UCSD-AML1 (cell line): ENCODE measurements at regions not wholly inside any gene's neighbourhood (a gene's known extent, or its start where the extent isn't known, plus 50 kb on each side); places are given as distances from the start of the nearest gene placed in this dataset.

Experiments used
- DNase-seq: peaks from one replicate; lab custom pipeline; 2025; ENCODE audit not compliant: unreplicated experiment; lab: John Stamatoyannopoulos, UW

GRCh38 chr1:191134796-191135195, 657.1 kb upstream of the BRINP3 start:
- DNase-seq: no peak

GRCh38 chr1:191140038-191140437, 662.4 kb upstream of the BRINP3 start:
- DNase-seq: no peak

GRCh38 chr1:191142748-191143147, 665.1 kb upstream of the BRINP3 start:
- no peak for DNase-seq

- DNase-seq: no peak
Observed at GRCh38 chr1:191145834-191146233, 668.2 kb upstream of the BRINP3 start.

GRCh38 chr1:191151321-191151807, 673.7 kb upstream of the BRINP3 start:
- no peak for DNase-seq

- no peak for DNase-seq
Observed at GRCh38 chr1:191152776-191153175, 675.1 kb upstream of the BRINP3 start.

- DNase-seq: no peak
Observed at GRCh38 chr1:191155178-191155577, 677.5 kb upstream of the BRINP3 start.

- no peak for DNase-seq
Observed at GRCh38 chr1:191160837-191161236, 683.2 kb upstream of the BRINP3 start.

GRCh38 chr1:191162762-191163161, 685.1 kb upstream of the BRINP3 start:
- no peak for DNase-seq

GRCh38 chr1:191163621-191164020, 686.0 kb upstream of the BRINP3 start:
- DNase-seq: no peak

GRCh38 chr1:191174298-191174697, 696.6 kb upstream of the BRINP3 start:
- no peak for DNase-seq

- no peak for DNase-seq
Observed at GRCh38 chr1:191176131-191176530, 698.5 kb upstream of the BRINP3 start.

GRCh38 chr1:191206513-191207207, 729.0 kb upstream of the BRINP3 start:
- no peak for DNase-seq

GRCh38 chr1:191222206-191222605, 744.5 kb upstream of the BRINP3 start:
- no peak for DNase-seq

GRCh38 chr1:191240925-191241324, 763.3 kb upstream of the BRINP3 start:
- no peak for DNase-seq

- peak; percentile 1 for DNase-seq
Observed at GRCh38 chr1:191255354-191256054, 777.8 kb upstream of the BRINP3 start.

- DNase-seq: no peak
Observed at GRCh38 chr1:191256917-191257316, 779.3 kb upstream of the BRINP3 start.

GRCh38 chr1:191260056-191260455, 782.4 kb upstream of the BRINP3 start:
- no peak for DNase-seq

- DNase-seq: no peak
Observed at GRCh38 chr1:191261111-191261510, 783.4 kb upstream of the BRINP3 start.

GRCh38 chr1:191279266-191279800, 801.7 kb upstream of the BRINP3 start:
- DNase-seq: no peak

- no peak for DNase-seq
Observed at GRCh38 chr1:191284175-191284574, 806.5 kb upstream of the BRINP3 start.

GRCh38 chr1:191290441-191290840, 812.8 kb upstream of the BRINP3 start:
- DNase-seq: no peak
